ENCODE measurements at regions not wholly inside any gene's neighbourhood (a gene's known extent, or its start where the extent isn't known, plus 50 kb on each side); places are given as distances from the start of the nearest gene placed in this dataset.

GRCh38 chr3:117399311-117400078, 689.9 kb downstream of the TUSC7 start:
- DNase-seq (no peak), ATAC-seq (peak; percentile 51)
- intact Hi-C loops (cut with DNase I, micrococcal nuclease): loop anchor here in 1 of 2 donors (10.0 kb wide), 1 partner anchor 125 kb away; no protein-coding TSS in a partner anchor
- Histone ChIP-seq H3K4me1 (ENCODE audit: low read depth) (peaks cover 2% of the 10 kb centered on the region), H3K9me3 (no peaks in the 10 kb centered on the region), H3K36me3 (ENCODE audit: low read depth) (no peaks in the 10 kb centered on the region), H3K4me3 (no peak overlapping the region)
- TF ChIP-seq CTCF (IDR thresholded peaks at IDR 0.05): no peak

- Histone ChIP-seq H3K36me3 (ENCODE audit: low read depth) (no peaks in the 10 kb centered on the region), H3K9me3 (no peaks in the 10 kb centered on the region), H3K4me3 (no peak overlapping the region), H3K4me1 (ENCODE audit: low read depth) (peaks cover 2% of the 10 kb centered on the region)
- no peak for DNase-seq
- TF ChIP-seq CTCF (IDR thresholded peaks at IDR 0.05): no peak
- intact Hi-C loops (cut with DNase I, micrococcal nuclease): loop anchor here in 1 of 2 donors (10.0 kb wide), 1 partner anchor 124 kb away; no protein-coding TSS in a partner anchor
- ATAC-seq: no peak
Measured at GRCh38 chr3:117400303-117400702, 690.7 kb downstream of the TUSC7 start.

GRCh38 chr3:117404141-117404540, 694.6 kb downstream of the TUSC7 start:
- Histone ChIP-seq H3K4me1 (ENCODE audit: low read depth) (no peaks in the 10 kb centered on the region), H3K36me3 (ENCODE audit: low read depth) (no peaks in the 10 kb centered on the region), H3K4me3 (no peak overlapping the region), H3K9me3 (no peaks in the 10 kb centered on the region)
- ATAC-seq (no peak), DNase-seq (no peak)
- TF ChIP-seq CTCF (IDR thresholded peaks at IDR 0.05): no peak
- intact Hi-C loops (cut with DNase I, micrococcal nuclease): loop anchor here in 1 of 2 donors (10.0 kb wide), 1 partner anchor 121 kb away; no protein-coding TSS in a partner anchor

- intact Hi-C loops (cut with DNase I, micrococcal nuclease): loop anchor here in 1 of 2 donors (10.0 kb wide), 1 partner anchor 120 kb away; no protein-coding TSS in a partner anchor
- H3K9me3 ChIP-seq: no peaks in the 10 kb centered on the region
- DNase-seq: no peak
- no peaks in the 10 kb centered on the region for H3K36me3 ChIP-seq (ENCODE audit: low read depth)
- H3K4me1 ChIP-seq (ENCODE audit: low read depth): no peaks in the 10 kb centered on the region
- no peak overlapping the region for H3K4me3 ChIP-seq
- no peak for TF ChIP-seq CTCF (IDR thresholded peaks at IDR 0.05)
- no peak for ATAC-seq
Measured at GRCh38 chr3:117404730-117405129, 695.2 kb downstream of the TUSC7 start.

GRCh38 chr3:117405359-117405758, 695.8 kb downstream of the TUSC7 start:
- no peak for TF ChIP-seq CTCF (IDR thresholded peaks at IDR 0.05)
- H3K9me3 ChIP-seq: no peaks in the 10 kb centered on the region
- H3K4me3 ChIP-seq: no peak overlapping the region
- ATAC-seq: no peak
- no peak for DNase-seq
- H3K4me1 ChIP-seq (ENCODE audit: low read depth): no peaks in the 10 kb centered on the region
- no peaks in the 10 kb centered on the region for H3K36me3 ChIP-seq (ENCODE audit: low read depth)
- intact Hi-C loops (cut with DNase I, micrococcal nuclease): loop anchor here in 1 of 2 donors (10.0 kb wide), 1 partner anchor 119 kb away; no protein-coding TSS in a partner anchor
